H1 (cell line): ENCODE measurements at regions not wholly inside any gene's neighbourhood (a gene's known extent, or its start where the extent isn't known, plus 50 kb on each side); places are given as distances from the start of the nearest gene placed in this dataset.

ENCODE experiments used
- CTCF ChIA-PET: fragments of 300-600 bp; sonication (Branson Sonifier 250); formaldehyde crosslinking; loops from one replicate; lab custom pipeline; 2021; ENCODE audit not compliant: partially characterized antibody; lab: Charles Lee
- POLR2A ChIA-PET: fragments of 300-600 bp; sonication (Branson Sonifier 250); formaldehyde crosslinking; loops from one replicate; lab custom pipeline; 2021; ENCODE audit warnings: inconsistent platforms; ENCODE audit not compliant: partially characterized antibody; lab: Charles Lee
- DNase-seq, 2 experiments: peaks; one replicate each; pipeline versions ENCODE4 v3.0.0 to v3.0.0-alpha.2; 2010 to 2022; ENCODE audit warnings: low spot score in 2 of 2, low read depth in 1 of 2, mixed read lengths in 1 of 2
- FAIRE-seq: peaks from 2 replicates; lab custom pipeline; 2011; peaks lifted over from hg19 to GRCh38; lab: Jason Lieb, UNC
- H2AFZ ChIP-seq: 2 replicates; pipeline ENCODE4 v1.8.1; 2012; ENCODE audit warnings: low read length, inconsistent platforms
- H2AK5ac ChIP-seq: 2 replicates; pipeline ENCODE4 v1.6.1; 2013; ENCODE audit warnings: low read depth, low read length
- H2BK120ac ChIP-seq: replicated peaks from 2 replicates; pipeline ENCODE3; 2013; ENCODE audit warnings: low read depth, low read length, inconsistent platforms
- H2BK12ac ChIP-seq: 2 replicates; pipeline ENCODE4 v1.6.1; 2013; ENCODE audit warnings: low read depth, low read length
- H2BK15ac ChIP-seq: 2 replicates; pipeline ENCODE4 v1.6.1; 2013; ENCODE audit warnings: low read length
- H2BK20ac ChIP-seq: 2 replicates; pipeline ENCODE4 v1.6.1; 2013; ENCODE audit warnings: low read length
- H2BK5ac ChIP-seq: 2 replicates; pipeline ENCODE4 v1.6.1; 2013; ENCODE audit warnings: low read depth, low read length
- H3K14ac ChIP-seq: 2 replicates; pipeline ENCODE4 v1.6.1; 2013; ENCODE audit warnings: inconsistent platforms; ENCODE audit not compliant: insufficient read length
- H3K18ac ChIP-seq: 2 replicates; pipeline ENCODE4 v1.6.1; 2013; ENCODE audit warnings: low read length; ENCODE audit errors: extremely low read depth
- H3K23ac ChIP-seq: 2 replicates; pipeline ENCODE4 v1.6.1; 2013; ENCODE audit warnings: inconsistent platforms; ENCODE audit not compliant: insufficient read length
- H3K23me2 ChIP-seq: 2 replicates; pipeline ENCODE4 v1.6.1; 2013; ENCODE audit warnings: low read depth, low read length
- H3K27ac ChIP-seq: 2 replicates; pipeline ENCODE4 v1.6.1; 2011; ENCODE audit warnings: low read depth, low read length, inconsistent platforms
- H3K27me3 ChIP-seq, 4 experiments: replicated peaks in 1 of 4; 1 replicate in 1 of 4; 2 replicates in 3 of 4; pipeline versions ENCODE4 v1.6.1 to v1.8.1; 2011 to 2013; ENCODE audit warnings: low read length in 3 of 4, mild to moderate bottlenecking in 3 of 4, inconsistent platforms in 2 of 4, mixed read lengths in 2 of 4, moderate library complexity in 1 of 4; ENCODE audit not compliant: control insufficient read depth in 3 of 4, insufficient read depth in 3 of 4; ENCODE audit errors: extremely low read depth in 1 of 4
- H3K36me3 ChIP-seq, 4 experiments: 2 replicates each; pipeline versions ENCODE4 v1.6.1 to v1.8.1; 2011 to 2013; ENCODE audit warnings: mild to moderate bottlenecking in 4 of 4, low read length in 3 of 4, moderate library complexity in 2 of 4, control low read depth in 1 of 4, inconsistent platforms in 1 of 4; ENCODE audit not compliant: insufficient read depth in 4 of 4, control insufficient read depth in 2 of 4
- H3K4ac ChIP-seq: replicated peaks from 2 replicates; pipeline ENCODE3; 2013; ENCODE audit warnings: low read length, low read depth, mixed read lengths, inconsistent platforms; ENCODE audit not compliant: insufficient read length
- H3K4me1 ChIP-seq, 4 experiments: replicated peaks in 1 of 4; 1 replicate in 1 of 4; 2 replicates in 3 of 4; pipeline versions ENCODE4 v1.6.1 to v1.8.1; 2011 to 2013; ENCODE audit warnings: low read length in 3 of 4, inconsistent platforms in 2 of 4, mixed read lengths in 1 of 4; ENCODE audit not compliant: insufficient read depth in 4 of 4, control insufficient read depth in 3 of 4
- H3K4me2 ChIP-seq, 2 experiments: 2 replicates each; pipeline versions ENCODE4 v1.6.1 to v1.8.1; 2011 to 2013; ENCODE audit warnings: low read depth in 2 of 2, low read length in 2 of 2, control low read depth in 1 of 2, inconsistent platforms in 1 of 2, mild to moderate bottlenecking in 1 of 2; ENCODE audit not compliant: insufficient read depth in 1 of 2
- H3K4me3 ChIP-seq, 4 experiments: fragments of 200-600, 300-600 bp in 1 of 4; sonication (generic), shearing (Covaris generic), sonication (Bioruptor Twin) in 1 of 4; 2 replicates each; pipeline versions ENCODE4 v1.5.1 to v1.8.1; 2011 to 2016; ENCODE audit warnings: low read length in 4 of 4, low read depth in 3 of 4, control low read depth in 2 of 4, inconsistent platforms in 2 of 4, mild to moderate bottlenecking in 2 of 4, mixed read lengths in 1 of 4, moderate library complexity in 1 of 4; ENCODE audit not compliant: insufficient read depth in 2 of 4; ENCODE audit errors: extremely low read depth in 1 of 4
- H3K56ac ChIP-seq: replicated peaks from 2 replicates; pipeline ENCODE3; 2013; ENCODE audit warnings: low read depth, mild to moderate bottlenecking, mixed read lengths, low read length, inconsistent platforms; ENCODE audit not compliant: insufficient read length
- H3K79me1 ChIP-seq: 2 replicates; pipeline ENCODE4 v1.6.1; 2013; ENCODE audit warnings: low read depth, low read length, control low read depth
- H3K79me2 ChIP-seq, 2 experiments: 2 replicates each; pipeline versions ENCODE4 v1.6.1 to v1.8.1; 2012 to 2013; ENCODE audit warnings: low read length in 2 of 2, mild to moderate bottlenecking in 2 of 2, inconsistent platforms in 1 of 2; ENCODE audit not compliant: insufficient read depth in 2 of 2, control insufficient read depth in 1 of 2
- H3K9ac ChIP-seq, 4 experiments: replicated peaks in 1 of 4; 1 replicate in 1 of 4; 2 replicates in 3 of 4; pipeline versions ENCODE4 v1.6.1 to v1.8.1; 2011 to 2013; ENCODE audit warnings: low read depth in 3 of 4, low read length in 3 of 4, control low read depth in 2 of 4, mild to moderate bottlenecking in 2 of 4, moderate library complexity in 2 of 4, inconsistent platforms in 1 of 4; ENCODE audit errors: extremely low read depth in 1 of 4
- H3K9me3 ChIP-seq, 2 experiments: 2 replicates each; pipeline versions ENCODE4 v1.6.1 to v1.8.1; 2012 to 2013; ENCODE audit warnings: mild to moderate bottlenecking in 2 of 2, moderate library complexity in 2 of 2, control low read depth in 1 of 2, inconsistent platforms in 1 of 2, low read depth in 1 of 2, low read length in 1 of 2, mixed read lengths in 1 of 2; ENCODE audit not compliant: insufficient read depth in 2 of 2
- H4K20me1 ChIP-seq, 2 experiments: replicated peaks in 1 of 2; 2 replicates each; pipeline versions ENCODE3 to v1.8.1; 2011 to 2013; ENCODE audit warnings: inconsistent platforms in 2 of 2, low read length in 2 of 2, mild to moderate bottlenecking in 1 of 2; ENCODE audit not compliant: insufficient read depth in 2 of 2, control insufficient read depth in 1 of 2
- H4K5ac ChIP-seq: 2 replicates; pipeline ENCODE4 v1.6.1; 2013; ENCODE audit warnings: low read length, low read depth, mixed read lengths, inconsistent platforms; ENCODE audit not compliant: insufficient read length
- H4K8ac ChIP-seq: 2 replicates; pipeline ENCODE4 v1.8.0; 2013; ENCODE audit warnings: mild to moderate bottlenecking, moderate library complexity, low read length, inconsistent platforms; ENCODE audit not compliant: insufficient read depth; ENCODE audit errors: extremely low read depth
- H4K91ac ChIP-seq: replicated peaks from 2 replicates; pipeline ENCODE3; 2013; ENCODE audit warnings: low read length, mixed read lengths, inconsistent platforms; ENCODE audit not compliant: insufficient read length
- ASH2L ChIP-seq: fragments of 200-600, 300-600 bp; sonication (generic); IDR thresholded peaks from one replicate; pipeline ENCODE4 v1.7.1; 2017; ENCODE audit warnings: low read length
- WGBS, 2 experiments: shearing (Covaris generic) in 1 of 2; methylation state at CpG; one replicate each; pipeline versions ENCODE4 v1.1.6 to v1.1.7; 2013 to 2015; ENCODE audit warnings: low lambda C conversion rate in 2 of 2, mixed read lengths in 2 of 2, inconsistent platforms in 1 of 2, low coverage in 1 of 2, missing lambda C conversion rate in 1 of 2; ENCODE audit not compliant: insufficient replicate concordance in 2 of 2, insufficient coverage in 1 of 2, insufficient read length in 1 of 2; ENCODE audit errors: extremely low coverage in 1 of 2, missing lambda C conversion rate in 1 of 2; 5-methylcytosine and 5-hydroxymethylcytosine counted together

DNA sequence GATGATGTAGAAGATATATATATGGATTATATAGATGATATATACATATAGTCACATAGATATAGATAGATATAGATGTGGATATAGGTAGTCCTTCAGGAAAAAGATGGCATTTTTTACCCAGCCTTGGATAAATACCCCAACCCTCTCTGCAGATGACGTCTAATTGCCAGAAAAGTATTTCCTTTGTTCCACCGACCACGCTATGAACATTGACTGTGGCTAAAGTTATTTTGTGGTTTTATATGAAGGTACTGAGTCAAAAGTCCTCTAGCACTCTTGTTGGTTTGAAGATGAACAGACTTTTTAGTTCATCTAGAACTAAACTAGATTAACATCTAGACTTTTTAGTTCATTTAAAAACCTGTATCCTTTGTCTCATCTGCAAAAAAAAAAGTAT is 207.7 kb downstream of the PLOD2 start:
- H3K79me2 ChIP-seq: no peaks in the 10 kb centered on the region
- H4K8ac ChIP-seq: no peak overlapping the region
- no peak overlapping the region for H4K5ac ChIP-seq
- H3K9ac ChIP-seq: no peak overlapping the region
- H2AFZ ChIP-seq: no peak overlapping the region
- no peak overlapping the region for H3K4ac ChIP-seq
- no peak overlapping the region for H2BK20ac ChIP-seq
- H3K23me2 ChIP-seq: no peaks in the 10 kb centered on the region
- H2BK12ac ChIP-seq: no peak overlapping the region
- WGBS, 2 experiments: 92% methylated on average over 3 of the region's 3 CpGs; no CpG with 5 or more reads in 1 of the 2 experiments
- H2AK5ac ChIP-seq: no peak overlapping the region
- H3K9me3 ChIP-seq: no peaks in the 10 kb centered on the region
- no peak overlapping the region for H3K56ac ChIP-seq
- CTCF ChIA-PET: no interaction called here
- FAIRE-seq (no peak), DNase-seq (no peak)
- H3K27ac ChIP-seq: no peak overlapping the region
- POLR2A ChIA-PET: no interaction called here
- no peak overlapping the region for H4K91ac ChIP-seq
- H3K14ac ChIP-seq: no peak overlapping the region
- no peak overlapping the region for H3K4me3 ChIP-seq
- no peaks in the 10 kb centered on the region for H3K36me3 ChIP-seq
- TF ChIP-seq ASH2L: no peak
- no peaks in the 10 kb centered on the region for H3K79me1 ChIP-seq
- H2BK120ac ChIP-seq: no peak overlapping the region
- H4K20me1 ChIP-seq: no peaks in the 10 kb centered on the region
- no peak overlapping the region for H2BK5ac ChIP-seq
- H3K27me3 ChIP-seq: no peaks in the 10 kb centered on the region
- H3K4me1 ChIP-seq: no peaks in the 10 kb centered on the region
- H3K4me2 ChIP-seq: no peak overlapping the region
- H3K18ac ChIP-seq: no peak overlapping the region
- H2BK15ac ChIP-seq: no peak overlapping the region
- H3K23ac ChIP-seq: no peak overlapping the region
